K562 (cell line): ENCODE measurements at regions not wholly inside any gene's neighbourhood (a gene's known extent, or its start where the extent isn't known, plus 50 kb on each side); places are given as distances from the start of the nearest gene placed in this dataset.

Experiments
- ATAC-seq: fragments of 200-7000 bp; cut with Tn5 transposase; 3 replicates; pipeline ENCODE4 v1.9.1; 2020; ENCODE audit warnings: moderate library complexity
- BruUV-seq: library from RNA; stranded (reverse); fragments of 400-500 nt; replicated peaks from 2 replicates; lab custom pipeline; 2021; lab: Mats Ljungman, UMichigan
- CTCF ChIA-PET: fragments of 300-600 bp; formaldehyde crosslinking; extraction: SDS; loops from one replicate; lab custom pipeline; 2021; ENCODE audit warnings: low intra/inter-chr PET ratio; lab: Yijun Ruan, JAX
- POLR2A ChIA-PET: fragments of 300-600, 350-650 bp; sonication (Branson Sonifier 250); formaldehyde crosslinking; extraction: SDS; loops from one replicate; lab custom pipeline; 2021; ENCODE audit warnings: antibody characterized with exemption, inconsistent platforms; lab: Yijun Ruan, JAX
- DNase-seq, 4 experiments: peaks; one replicate each; pipeline versions ENCODE4 v3.0.0 to v3.0.0-alpha.2; 2011 to 2018; ENCODE audit warnings: low spot score in 3 of 4, mixed read lengths in 3 of 4; ENCODE audit errors: extremely low read depth in 1 of 4
- FAIRE-seq: peaks from 2 replicates; lab custom pipeline; 2011; peaks lifted over from hg19 to GRCh38; lab: Jason Lieb, UNC
- H2AFZ ChIP-seq: 2 replicates; pipeline ENCODE4 v1.6.0; 2011; ENCODE audit warnings: low read depth, low read length, control low read depth, inconsistent platforms
- H3K27ac ChIP-seq: fragments of 200-600 bp; 3 replicates; pipeline ENCODE4 v1.8.0; 2011; ENCODE audit warnings: low read depth, mild to moderate bottlenecking, control low read depth, inconsistent platforms, low read length, moderate library complexity, mixed read lengths; ENCODE audit errors: extremely low read depth
- H3K27me3 ChIP-seq, 2 experiments: fragments of 300-600 bp in 1 of 2; 2 replicates in 1 of 2; 3 replicates in 1 of 2; pipeline versions ENCODE4 v1.6.0 to v1.8.0; 2011; ENCODE audit warnings: inconsistent platforms in 2 of 2, low read length in 2 of 2, mild to moderate bottlenecking in 1 of 2, mixed read lengths in 1 of 2, moderate library complexity in 1 of 2; ENCODE audit not compliant: control insufficient read depth in 2 of 2, insufficient read depth in 2 of 2
- H3K36me3 ChIP-seq: fragments of 300-600 bp; 3 replicates; pipeline ENCODE4 v1.8.0; 2011; ENCODE audit warnings: mild to moderate bottlenecking, low read length, inconsistent platforms; ENCODE audit not compliant: control insufficient read depth, insufficient read depth
- H3K4me1 ChIP-seq, 2 experiments: fragments of 200-600 bp in 1 of 2; replicated peaks in 1 of 2; 2 replicates in 1 of 2; 3 replicates in 1 of 2; pipeline versions ENCODE4 v1.5.1 to v1.8.0; 2011; ENCODE audit warnings: inconsistent platforms in 2 of 2, low read length in 2 of 2, mild to moderate bottlenecking in 1 of 2, mixed read lengths in 1 of 2, moderate library complexity in 1 of 2; ENCODE audit not compliant: control insufficient read depth in 2 of 2, insufficient read depth in 2 of 2
- H3K4me2 ChIP-seq: 2 replicates; pipeline ENCODE4 v1.6.1; 2011; ENCODE audit warnings: low read length, control low read depth, inconsistent platforms, mixed read lengths; ENCODE audit not compliant: insufficient read depth
- H3K4me3 ChIP-seq: fragments of 200-600 bp; sonication (generic), shearing (Covaris generic); 2 replicates; pipeline ENCODE4 v1.5.1; 2016; ENCODE audit warnings: control low read depth, inconsistent platforms
- H3K79me2 ChIP-seq: fragments of 200-600 bp; 3 replicates; pipeline ENCODE4 v1.8.0; 2011; ENCODE audit warnings: low read length, inconsistent platforms; ENCODE audit not compliant: control insufficient read depth, insufficient read depth
- H3K9ac ChIP-seq, 2 experiments: 2 replicates each; pipeline versions ENCODE4 v1.6.0 to v1.6.1; 2011; ENCODE audit warnings: low read depth in 2 of 2, low read length in 2 of 2, control low read depth in 1 of 2, inconsistent platforms in 1 of 2, mild to moderate bottlenecking in 1 of 2, mixed read lengths in 1 of 2; ENCODE audit not compliant: insufficient read depth in 1 of 2
- H3K9me1 ChIP-seq: one replicate; pipeline ENCODE4 v1.6.0; 2011; ENCODE audit warnings: inconsistent platforms, mild to moderate bottlenecking, low read length, moderate library complexity; ENCODE audit not compliant: control insufficient read depth, insufficient read depth
- H3K9me3 ChIP-seq: replicated peaks from 2 replicates; pipeline ENCODE4 v1.5.1; 2011; ENCODE audit warnings: low read depth, low read length, inconsistent platforms; ENCODE audit not compliant: control insufficient read depth, insufficient read depth
- H4K20me1 ChIP-seq: replicated peaks from 2 replicates; pipeline ENCODE4 v1.6.1; 2011; ENCODE audit warnings: low read length, inconsistent platforms, mixed read lengths; ENCODE audit not compliant: control insufficient read depth, insufficient read depth
- KLF1 ChIP-seq: fragments of 450-650 bp; IDR thresholded peaks from 2 replicates; pipeline ENCODE4 v1.6.1; 2016; ENCODE audit warnings: missing genetic modification characterization, missing compliant biosample characterization
- MCM2 ChIP-seq: fragments of 450-650 bp; IDR thresholded peaks from 2 replicates; pipeline ENCODE4 v1.6.1; 2017; ENCODE audit warnings: low read depth, mild to moderate bottlenecking
- MEF2D ChIP-seq: conservative IDR thresholded peaks from 2 replicates; pipeline ENCODE4 v1.6.1; 2016; ENCODE audit warnings: low read depth, missing genetic modification characterization, missing compliant biosample characterization
- NUFIP1 ChIP-seq: fragments of 450-650 bp; IDR thresholded peaks from 2 replicates; pipeline ENCODE4 v1.6.1; 2018; ENCODE audit not compliant: partially characterized antibody
- PHTF2 ChIP-seq: fragments of 250-450 bp; sonication (Bioruptor Pico); IDR thresholded peaks from 2 replicates; pipeline ENCODE4 v1.5.0; 2021; ENCODE audit warnings: mild to moderate bottlenecking
- SREBF2 ChIP-seq: sonication (generic); formaldehyde crosslinking; IDR thresholded peaks from 2 replicates; pipeline ENCODE4 v1.4.0; 2020; ENCODE audit warnings: mild to moderate bottlenecking, missing genetic modification reagents
- TAF1 ChIP-seq: IDR thresholded peaks from 2 replicates; pipeline ENCODE4 v1.6.1; 2011; ENCODE audit warnings: mild to moderate bottlenecking, low read length, moderate library complexity; ENCODE audit not compliant: insufficient read depth, control insufficient read depth, severe bottlenecking; ENCODE audit errors: extremely low read depth
- TOE1 ChIP-seq, 2 experiments: fragments of 450-650 bp in 1 of 2; sonication (generic) in 1 of 2; formaldehyde crosslinking in 1 of 2; IDR thresholded peaks; 2 replicates each; pipeline versions ENCODE4 v1.7.1 to v1.8.0; 2016 to 2022; ENCODE audit warnings: borderline replicate concordance in 2 of 2, mild to moderate bottlenecking in 2 of 2, antibody characterized with exemption in 1 of 2, inconsistent platforms in 1 of 2, low read depth in 1 of 2, missing genetic modification reagents in 1 of 2, moderate library complexity in 1 of 2
- TRIM25 ChIP-seq: fragments of 450-650 bp; IDR thresholded peaks from 2 replicates; pipeline ENCODE4 v1.7.0; 2016; ENCODE audit warnings: borderline replicate concordance
- ZNF133 ChIP-seq: fragments of 250-450 bp; sonication (Bioruptor Pico); IDR thresholded peaks from 2 replicates; pipeline ENCODE4 v1.4.0; 2020; ENCODE audit warnings: mild to moderate bottlenecking
- ZNF197 ChIP-seq: fragments of 200-800 bp; sonication (Bioruptor generic); IDR thresholded peaks from 2 replicates; pipeline ENCODE4 v1.6.1; 2016; ENCODE audit warnings: low read depth, missing genetic modification characterization, missing compliant biosample characterization
- ZNF408 ChIP-seq: fragments of 250-450 bp; sonication (Bioruptor Pico); IDR thresholded peaks from 2 replicates; pipeline ENCODE4 v1.4.0; 2020; ENCODE audit warnings: low read depth, mild to moderate bottlenecking, moderate library complexity
- WGBS: fragments of 100-300 bp; shearing (Covaris generic); methylation state at CpG from one replicate; pipeline ENCODE4 v1.1.6; 2016; ENCODE audit warnings: low coverage, mixed read lengths; ENCODE audit not compliant: insufficient coverage; ENCODE audit errors: missing lambda C conversion rate; 5-methylcytosine and 5-hydroxymethylcytosine counted together
- in situ Hi-C: fragments of 300-500 bp; cut with MboI; formaldehyde crosslinking; loops from 4 replicates; pipeline ENCODE4 v1.15.0; 2018; ENCODE audit warnings: inconsistent platforms, mixed read lengths
- intact Hi-C: fragments of 100-400 bp; cut with micrococcal nuclease; formaldehyde crosslinking; loops from 2 replicates; pipeline ENCODE4 v1.14.2; 2022
- TF ChIP-seq, protein P1 (sequence below): IDR thresholded peaks from 2 replicates; pipeline ENCODE4 v1.6.1; 2011; ENCODE audit not compliant: insufficient read length; ENCODE audit errors: extremely low read depth
- TF ChIP-seq, protein P2 (sequence below): fragments of 450-650 bp; IDR thresholded peaks from 2 replicates; pipeline ENCODE4 v1.6.1; 2017; ENCODE audit warnings: mild to moderate bottlenecking, moderate library complexity
- TF ChIP-seq, protein P3 (sequence below): IDR thresholded peaks from 2 replicates; pipeline ENCODE4 v1.6.1; 2014; ENCODE audit warnings: antibody characterized with exemption

DNA sequence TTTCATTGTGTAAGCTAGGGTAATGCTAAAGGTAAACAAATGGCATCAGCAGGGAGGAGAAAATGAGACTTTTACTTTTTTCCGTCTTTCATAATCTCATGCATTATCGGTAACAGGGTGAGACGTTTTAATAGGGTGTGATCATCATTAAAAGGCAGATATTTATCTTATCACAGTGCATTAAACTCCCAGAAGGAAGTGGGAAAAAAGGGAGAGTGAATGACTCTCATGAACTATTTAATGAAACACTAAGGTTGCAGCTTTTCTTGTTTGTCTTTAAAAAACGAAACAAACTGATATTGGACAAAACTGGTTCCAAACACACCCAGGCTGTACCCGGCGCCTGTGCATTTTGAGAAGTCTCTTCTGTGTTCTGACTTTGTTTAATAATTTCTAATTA is 1936.8 kb upstream of the PIK3C3 start:
- ChIA-PET POLR2A (no interaction called here), CTCF (no interaction called here)
- 2% methylated on average over 6 of the region's 6 CpGs for WGBS
- no peaks in the 10 kb centered on the region for H3K9me1 ChIP-seq
- intact Hi-C loops (no loop called here), in situ Hi-C loops (no loop called here)
- no peaks in the 10 kb centered on the region for H3K4me1 ChIP-seq
- no peaks in the 10 kb centered on the region for H3K79me2 ChIP-seq
- ATAC-seq = no peak
- no peaks in the 10 kb centered on the region for H3K27me3 ChIP-seq
- H3K4me3 ChIP-seq = no peak overlapping the region
- FAIRE-seq = no peak
- no peak overlapping the region for H3K9ac ChIP-seq
- no peaks in the 10 kb centered on the region for H4K20me1 ChIP-seq
- H3K4me2 ChIP-seq = no peak overlapping the region
- no peak overlapping the region for H3K27ac ChIP-seq
- H2AFZ ChIP-seq = no peak overlapping the region
- DNase-seq = no peak
- H3K36me3 ChIP-seq = no peaks in the 10 kb centered on the region
- BruUV-seq = no TSS peak
- no peaks in the 10 kb centered on the region for H3K9me3 ChIP-seq
- TF ChIP-seq MEF2D (no peak), NUFIP1 (no peak), KLF1 (tag) (no peak), SREBF2 (CRISPR knock-in tag) (no peak), TRIM25 (no peak), ZNF197 (CRISPR knock-in tag) (no peak), PHTF2 (CRISPR knock-in tag) (no peak), MCM2 (no peak), TOE1 (IDR thresholded peaks at IDR 0.05; ENCODE audit: borderline replicate concordance) (no peak), TOE1 (CRISPR knock-in tag; IDR thresholded peaks at IDR 0.05; ENCODE audit: borderline replicate concordance, low read depth) (no peak), ZNF408 (no peak), TAF1 (no peak), ZNF133 (CRISPR knock-in tag) (no peak)
- TF ChIP-seq, protein P1, sequence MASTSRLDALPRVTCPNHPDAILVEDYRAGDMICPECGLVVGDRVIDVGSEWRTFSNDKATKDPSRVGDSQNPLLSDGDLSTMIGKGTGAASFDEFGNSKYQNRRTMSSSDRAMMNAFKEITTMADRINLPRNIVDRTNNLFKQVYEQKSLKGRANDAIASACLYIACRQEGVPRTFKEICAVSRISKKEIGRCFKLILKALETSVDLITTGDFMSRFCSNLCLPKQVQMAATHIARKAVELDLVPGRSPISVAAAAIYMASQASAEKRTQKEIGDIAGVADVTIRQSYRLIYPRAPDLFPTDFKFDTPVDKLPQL = no peak
- TF ChIP-seq, protein P2, sequence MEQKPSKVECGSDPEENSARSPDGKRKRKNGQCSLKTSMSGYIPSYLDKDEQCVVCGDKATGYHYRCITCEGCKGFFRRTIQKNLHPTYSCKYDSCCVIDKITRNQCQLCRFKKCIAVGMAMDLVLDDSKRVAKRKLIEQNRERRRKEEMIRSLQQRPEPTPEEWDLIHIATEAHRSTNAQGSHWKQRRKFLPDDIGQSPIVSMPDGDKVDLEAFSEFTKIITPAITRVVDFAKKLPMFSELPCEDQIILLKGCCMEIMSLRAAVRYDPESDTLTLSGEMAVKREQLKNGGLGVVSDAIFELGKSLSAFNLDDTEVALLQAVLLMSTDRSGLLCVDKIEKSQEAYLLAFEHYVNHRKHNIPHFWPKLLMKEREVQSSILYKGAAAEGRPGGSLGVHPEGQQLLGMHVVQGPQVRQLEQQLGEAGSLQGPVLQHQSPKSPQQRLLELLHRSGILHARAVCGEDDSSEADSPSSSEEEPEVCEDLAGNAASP = no peak
- TF ChIP-seq, protein P3, sequence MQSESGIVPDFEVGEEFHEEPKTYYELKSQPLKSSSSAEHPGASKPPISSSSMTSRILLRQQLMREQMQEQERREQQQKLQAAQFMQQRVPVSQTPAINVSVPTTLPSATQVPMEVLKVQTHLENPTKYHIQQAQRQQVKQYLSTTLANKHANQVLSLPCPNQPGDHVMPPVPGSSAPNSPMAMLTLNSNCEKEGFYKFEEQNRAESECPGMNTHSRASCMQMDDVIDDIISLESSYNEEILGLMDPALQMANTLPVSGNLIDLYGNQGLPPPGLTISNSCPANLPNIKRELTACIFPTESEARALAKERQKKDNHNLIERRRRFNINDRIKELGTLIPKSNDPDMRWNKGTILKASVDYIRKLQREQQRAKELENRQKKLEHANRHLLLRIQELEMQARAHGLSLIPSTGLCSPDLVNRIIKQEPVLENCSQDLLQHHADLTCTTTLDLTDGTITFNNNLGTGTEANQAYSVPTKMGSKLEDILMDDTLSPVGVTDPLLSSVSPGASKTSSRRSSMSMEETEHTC = no peak
